Uterus (tissue), 2 donors: ENCODE measurements at regions not wholly inside any gene's neighbourhood (a gene's known extent, or its start where the extent isn't known, plus 50 kb on each side); places are given as distances from the start of the nearest gene placed in this dataset.

Experiments used
- POLR2A ChIP-seq, 2 donors: fragments of 450-650 bp; IDR thresholded peaks; one replicate each; pipeline ENCODE4 v1.6.1; 2016; ENCODE audit warnings: antibody characterized with exemption in 2 of 2, mild to moderate bottlenecking in 1 of 2, moderate library complexity in 1 of 2
- TF ChIP-seq, protein P1 (sequence below), 4 experiments: fragments of 200-600 bp in 2 of 4; fragments of 450-650 bp in 2 of 4; sonication (generic) in 2 of 4; IDR thresholded peaks; one replicate each; pipeline ENCODE4 v1.5.1; 2016 to 2019; ENCODE audit warnings: antibody characterized with exemption in 4 of 4, mild to moderate bottlenecking in 2 of 4, moderate library complexity in 1 of 4

DNA sequence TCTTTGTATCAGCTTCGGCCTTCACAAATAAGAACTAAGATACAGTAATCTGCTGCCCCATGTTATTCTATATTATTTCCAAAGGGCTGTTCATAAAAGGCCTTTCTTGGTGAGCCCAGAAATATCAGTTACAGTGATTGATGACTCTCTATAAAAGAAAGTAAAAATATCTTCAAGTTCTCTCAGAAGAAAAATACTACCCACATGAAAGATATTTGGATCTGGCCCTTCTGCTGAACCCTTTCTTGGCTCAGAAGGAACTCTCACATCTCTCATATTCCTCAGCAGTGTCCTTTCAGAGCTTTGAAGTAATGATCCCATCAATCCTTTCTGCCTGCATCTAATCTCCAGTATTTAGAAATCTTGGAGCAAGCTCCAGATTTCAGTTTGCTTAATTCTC, 76.3 kb upstream of the SLITRK1 start:
- no peak for TF ChIP-seq POLR2A (IDR thresholded peaks at IDR 0.05)
- TF ChIP-seq, protein P1, sequence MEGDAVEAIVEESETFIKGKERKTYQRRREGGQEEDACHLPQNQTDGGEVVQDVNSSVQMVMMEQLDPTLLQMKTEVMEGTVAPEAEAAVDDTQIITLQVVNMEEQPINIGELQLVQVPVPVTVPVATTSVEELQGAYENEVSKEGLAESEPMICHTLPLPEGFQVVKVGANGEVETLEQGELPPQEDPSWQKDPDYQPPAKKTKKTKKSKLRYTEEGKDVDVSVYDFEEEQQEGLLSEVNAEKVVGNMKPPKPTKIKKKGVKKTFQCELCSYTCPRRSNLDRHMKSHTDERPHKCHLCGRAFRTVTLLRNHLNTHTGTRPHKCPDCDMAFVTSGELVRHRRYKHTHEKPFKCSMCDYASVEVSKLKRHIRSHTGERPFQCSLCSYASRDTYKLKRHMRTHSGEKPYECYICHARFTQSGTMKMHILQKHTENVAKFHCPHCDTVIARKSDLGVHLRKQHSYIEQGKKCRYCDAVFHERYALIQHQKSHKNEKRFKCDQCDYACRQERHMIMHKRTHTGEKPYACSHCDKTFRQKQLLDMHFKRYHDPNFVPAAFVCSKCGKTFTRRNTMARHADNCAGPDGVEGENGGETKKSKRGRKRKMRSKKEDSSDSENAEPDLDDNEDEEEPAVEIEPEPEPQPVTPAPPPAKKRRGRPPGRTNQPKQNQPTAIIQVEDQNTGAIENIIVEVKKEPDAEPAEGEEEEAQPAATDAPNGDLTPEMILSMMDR (IDR thresholded peaks at IDR 0.05) = no peak
